Astrocyte (in vitro differentiated cells and primary cell): ENCODE measurements at regions not wholly inside any gene's neighbourhood (a gene's known extent, or its start where the extent isn't known, plus 50 kb on each side); places are given as distances from the start of the nearest gene placed in this dataset.

Experiments
- DNase-seq: peaks from one replicate; pipeline ENCODE4 v3.0.0-alpha.2; 2010; ENCODE audit warnings: low read depth
- FAIRE-seq: peaks from 2 replicates; lab custom pipeline; 2011; peaks lifted over from hg19 to GRCh38; lab: Jason Lieb, UNC
- H2AFZ ChIP-seq: 2 replicates; pipeline ENCODE4 v1.6.0; 2012; ENCODE audit warnings: low read depth, low read length, inconsistent platforms
- H3K27ac ChIP-seq: 2 replicates; pipeline ENCODE4 v1.5.1; 2011; ENCODE audit warnings: low read depth, low read length, inconsistent platforms
- H3K27me3 ChIP-seq: 2 replicates; pipeline ENCODE4 v1.6.0; 2011; ENCODE audit warnings: low read length, inconsistent platforms; ENCODE audit not compliant: insufficient read depth
- H3K36me3 ChIP-seq: 2 replicates; pipeline ENCODE4 v1.5.1; 2011; ENCODE audit warnings: low read length, inconsistent platforms; ENCODE audit not compliant: insufficient read depth
- H3K4me1 ChIP-seq: 2 replicates; pipeline ENCODE4 v1.5.1; 2011; ENCODE audit warnings: low read length, inconsistent platforms; ENCODE audit not compliant: insufficient read depth
- H3K4me2 ChIP-seq: 2 replicates; pipeline ENCODE4 v1.6.0; 2012; ENCODE audit warnings: low read length, inconsistent platforms
- H3K4me3 ChIP-seq: 2 replicates; pipeline ENCODE4 v1.5.1; 2011; ENCODE audit warnings: low read depth, mild to moderate bottlenecking, low read length, inconsistent platforms; ENCODE audit not compliant: insufficient read depth
- H3K79me2 ChIP-seq: 2 replicates; pipeline ENCODE4 v1.6.0; 2012; ENCODE audit warnings: mild to moderate bottlenecking, low read length, inconsistent platforms; ENCODE audit not compliant: insufficient read depth
- H3K9ac ChIP-seq: 2 replicates; pipeline ENCODE4 v1.6.0; 2012; ENCODE audit warnings: mild to moderate bottlenecking, low read length, inconsistent platforms
- H3K9me3 ChIP-seq: 2 replicates; pipeline ENCODE4 v1.5.1; 2012; ENCODE audit warnings: low read depth, mild to moderate bottlenecking, low read length, inconsistent platforms; ENCODE audit not compliant: insufficient read depth
- H4K20me1 ChIP-seq: 2 replicates; pipeline ENCODE4 v1.6.0; 2012; ENCODE audit warnings: low read length, inconsistent platforms; ENCODE audit not compliant: insufficient read depth
- H3K27ac Mint-ChIP-seq: one replicate; pipeline ENCODE4 v1.8.0; 2021; ENCODE audit warnings: mild to moderate bottlenecking, mixed read lengths; ENCODE audit not compliant: unreplicated experiment
- H3K27me3 Mint-ChIP-seq: one replicate; pipeline ENCODE4 v1.8.0; 2021; ENCODE audit warnings: low read depth, mixed read lengths; ENCODE audit not compliant: unreplicated experiment
- H3K36me3 Mint-ChIP-seq: one replicate; pipeline ENCODE4 v1.8.0; 2021; ENCODE audit warnings: low read depth, mixed read lengths; ENCODE audit not compliant: unreplicated experiment
- H3K4me1 Mint-ChIP-seq: one replicate; pipeline ENCODE4 v1.8.0; 2021; ENCODE audit warnings: low read depth, mixed read lengths; ENCODE audit not compliant: unreplicated experiment
- H3K4me3 Mint-ChIP-seq: one replicate; pipeline ENCODE4 v1.8.0; 2021; ENCODE audit warnings: mild to moderate bottlenecking, moderate library complexity, mixed read lengths; ENCODE audit not compliant: unreplicated experiment
- H3K9me3 Mint-ChIP-seq: one replicate; pipeline ENCODE4 v1.8.0; 2021; ENCODE audit warnings: mild to moderate bottlenecking, mixed read lengths; ENCODE audit not compliant: unreplicated experiment
- CTCF ChIP-seq: IDR thresholded peaks from 2 replicates; pipeline ENCODE4 v1.5.1; 2011; ENCODE audit warnings: low read depth, mild to moderate bottlenecking, inconsistent platforms, low read length, moderate library complexity; ENCODE audit not compliant: insufficient read depth
- EZH2 ChIP-seq: IDR thresholded peaks from 2 replicates; pipeline ENCODE4 v1.6.1; 2012; ENCODE audit warnings: mild to moderate bottlenecking, low read length, inconsistent platforms; ENCODE audit not compliant: insufficient read depth

DNA sequence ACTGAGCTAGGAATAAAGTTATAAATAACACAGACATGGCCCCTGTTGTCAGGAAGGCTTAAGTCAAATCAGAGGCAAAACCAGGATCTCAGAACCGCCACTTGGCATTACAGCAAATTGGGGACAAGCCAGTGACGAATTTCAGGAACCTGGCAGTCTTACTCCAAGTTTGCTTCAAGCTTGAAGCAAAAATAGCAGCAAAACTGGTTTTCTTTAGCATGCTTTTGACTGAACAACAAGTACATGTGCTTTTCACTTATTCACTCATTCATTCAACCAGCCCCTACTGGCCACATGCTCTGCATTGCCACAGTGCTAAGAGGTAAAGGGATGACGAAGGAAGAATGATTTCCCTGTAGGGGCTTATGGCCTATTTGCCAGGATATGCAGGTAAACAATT lies 253.9 kb upstream of the PPARGC1A start:
- H4K20me1 ChIP-seq: no peaks in the 10 kb centered on the region
- H3K27me3 Mint-ChIP-seq: peaks cover 7% of the 10 kb centered on the region
- H2AFZ ChIP-seq: no peak overlapping the region
- no peak overlapping the region for H3K4me2 ChIP-seq
- H3K9ac ChIP-seq: no peak overlapping the region
- FAIRE-seq: no peak
- no peaks in the 10 kb centered on the region for H3K4me1 ChIP-seq
- H3K4me1 Mint-ChIP-seq: peaks cover 1% of the 10 kb centered on the region
- no peak overlapping the region for H3K4me3 Mint-ChIP-seq
- no peaks in the 10 kb centered on the region for H3K79me2 ChIP-seq
- H3K9me3 Mint-ChIP-seq: peaks cover 2% of the 10 kb centered on the region
- peaks cover 2% of the 10 kb centered on the region for H3K27me3 ChIP-seq
- no peak overlapping the region for H3K27ac Mint-ChIP-seq
- no peaks in the 10 kb centered on the region for H3K36me3 Mint-ChIP-seq
- H3K4me3 ChIP-seq: no peak overlapping the region
- TF ChIP-seq EZH2: no peak
- no peak for TF ChIP-seq CTCF
- no peaks in the 10 kb centered on the region for H3K36me3 ChIP-seq
- H3K27ac ChIP-seq: no peak overlapping the region
- no peaks in the 10 kb centered on the region for H3K9me3 ChIP-seq
- DNase-seq: no peak

- Histone ChIP-seq H3K4me2 (no peak overlapping the region), H3K9me3 (no peaks in the 10 kb centered on the region), H4K20me1 (no peaks in the 10 kb centered on the region), H3K4me1 (no peaks in the 10 kb centered on the region), H3K36me3 (no peaks in the 10 kb centered on the region), H3K4me3 (no peak overlapping the region), H3K27ac (no peak overlapping the region), H3K79me2 (no peaks in the 10 kb centered on the region), H2AFZ (no peak overlapping the region), H3K9ac (no peak overlapping the region), H3K27me3 (peaks cover 2% of the 10 kb centered on the region)
- FAIRE-seq: no peak
- Mint-ChIP-seq H3K9me3 (no peaks in the 10 kb centered on the region), H3K27ac (no peak overlapping the region), H3K36me3 (no peaks in the 10 kb centered on the region), H3K4me1 (peaks cover 1% of the 10 kb centered on the region), H3K27me3 (peaks cover 12% of the 10 kb centered on the region), H3K4me3 (no peak overlapping the region)
- DNase-seq: no peak
- TF ChIP-seq CTCF (no peak), EZH2 (no peak)
Measured at GRCh38 chr4:24141836-24142235, 252.0 kb upstream of the PPARGC1A start.

DNA sequence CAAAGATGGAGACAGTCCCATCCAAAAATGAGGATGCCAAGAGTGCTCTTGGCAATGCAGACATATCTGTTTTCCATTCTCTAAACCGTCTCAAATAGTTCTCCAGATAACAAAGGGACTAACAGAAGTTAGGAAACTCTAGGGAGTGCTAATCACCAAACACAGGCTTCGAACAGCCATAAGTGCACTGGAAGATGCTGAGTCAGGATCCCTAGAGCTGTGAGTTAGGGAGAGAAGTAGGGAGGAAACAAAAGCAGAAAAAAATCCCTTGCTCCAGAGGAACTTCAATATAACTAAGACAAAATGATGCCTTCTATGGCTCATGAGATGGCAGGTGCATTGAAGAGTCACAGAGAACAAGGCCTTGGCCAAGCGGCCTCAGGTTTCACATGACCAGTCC lies 251.0 kb upstream of the PPARGC1A start:
- H3K9me3 Mint-ChIP-seq: no peaks in the 10 kb centered on the region
- Histone ChIP-seq H3K79me2 (no peaks in the 10 kb centered on the region), H3K36me3 (no peaks in the 10 kb centered on the region), H3K4me2 (no peak overlapping the region), H3K27me3 (peaks cover 2% of the 10 kb centered on the region), H3K27ac (no peak overlapping the region), H3K9me3 (no peaks in the 10 kb centered on the region), H3K4me3 (no peak overlapping the region), H2AFZ (no peak overlapping the region), H3K9ac (no peak overlapping the region), H4K20me1 (no peaks in the 10 kb centered on the region), H3K4me1 (no peaks in the 10 kb centered on the region)
- peaks cover 1% of the 10 kb centered on the region for H3K4me1 Mint-ChIP-seq
- H3K36me3 Mint-ChIP-seq: no peaks in the 10 kb centered on the region
- no peak overlapping the region for H3K4me3 Mint-ChIP-seq
- H3K27ac Mint-ChIP-seq: no peak overlapping the region
- peaks cover 13% of the 10 kb centered on the region for H3K27me3 Mint-ChIP-seq
- no peak for TF ChIP-seq CTCF
- no peak for TF ChIP-seq EZH2
- no peak for FAIRE-seq
- DNase-seq: no peak
